HCT116 (cell line): ENCODE measurements at regions not wholly inside any gene's neighbourhood (a gene's known extent, or its start where the extent isn't known, plus 50 kb on each side); places are given as distances from the start of the nearest gene placed in this dataset.
"Not testable (repeated sequence)": the region's sequence is repeated elsewhere in the genome, so short reads cannot be mapped to it uniquely, and the experiment has no call there.

Experiments
- ATAC-seq: fragments of 200-7000 bp; cut with Tn5 transposase; 2 replicates; pipeline ENCODE4 v1.9.1; 2020; ENCODE audit warnings: mild to moderate bottlenecking, moderate library complexity
- BruUV-seq: library from RNA; stranded (reverse); fragments of 400-500 nt; replicated peaks from 2 replicates; lab custom pipeline; 2021; lab: Mats Ljungman, UMichigan
- CTCF ChIA-PET: fragments of 300-600 bp; sonication (Branson Sonifier 250); formaldehyde crosslinking; loops from one replicate; lab custom pipeline; 2021; ENCODE audit warnings: antibody characterized with exemption; lab: Charles Lee
- POLR2A ChIA-PET: fragments of 300-600, 350-600 bp; sonication (Branson Sonifier 250); formaldehyde crosslinking; loops from one replicate; lab custom pipeline; 2021; ENCODE audit warnings: antibody characterized with exemption; lab: Charles Lee
- RAD21 ChIA-PET, 2 experiments: fragments of 300-600 bp; sonication (Branson Sonifier 250); formaldehyde crosslinking; loops; one replicate each; lab custom pipeline; 2023; ENCODE audit warnings: low total read pairs in 2 of 2; ENCODE audit not compliant: uncharacterized antibody in 2 of 2, unreplicated experiment in 2 of 2, low non-redundant PET in 1 of 2; lab: Charles Lee
- DNase-seq: peaks from one replicate; pipeline ENCODE4 v3.0.0-alpha.2; 2010; ENCODE audit warnings: low read depth, low spot score
- H2AFZ ChIP-seq: fragments of 200-600 bp; shearing (Covaris generic), sonication (generic); 2 replicates; pipeline ENCODE4 v1.6.1; 2017; ENCODE audit warnings: low read depth, mixed run types, mixed read lengths, antibody characterized with exemption, low read length; ENCODE audit not compliant: poor library complexity, severe bottlenecking
- H3K27ac ChIP-seq: 2 replicates; pipeline ENCODE4 v1.5.1; 2012; ENCODE audit warnings: low read depth, low read length
- H3K27me3 ChIP-seq: fragments of 200-600 bp; sonication (generic); 2 replicates; pipeline ENCODE4 v1.6.1; 2016; ENCODE audit warnings: mixed run types, low read length, mixed read lengths; ENCODE audit not compliant: insufficient read depth
- H3K36me3 ChIP-seq, 2 experiments: fragments of 200-500 bp in 1 of 2; fragments of 200-600 bp in 1 of 2; sonication (Bioruptor generic) in 1 of 2; sonication (generic) in 1 of 2; 2 replicates each; pipeline versions ENCODE4 v1.5.1 to v1.6.1; 2014 to 2016; ENCODE audit warnings: low read length in 2 of 2, inconsistent platforms in 1 of 2, mixed read lengths in 1 of 2, mixed run types in 1 of 2; ENCODE audit not compliant: insufficient read depth in 2 of 2, control insufficient read depth in 1 of 2
- H3K4me1 ChIP-seq, 2 experiments: fragments of 200-600 bp in 1 of 2; sonication (generic) in 1 of 2; 2 replicates each; pipeline versions ENCODE4 v1.5.1 to v1.6.1; 2012 to 2017; ENCODE audit warnings: low read length in 2 of 2, inconsistent platforms in 1 of 2, mild to moderate bottlenecking in 1 of 2, mixed read lengths in 1 of 2, mixed run types in 1 of 2, moderate library complexity in 1 of 2; ENCODE audit not compliant: insufficient read depth in 2 of 2, control insufficient read depth in 1 of 2
- H3K4me2 ChIP-seq: fragments of 200-600 bp; sonication (generic); 2 replicates; pipeline ENCODE4 v1.6.1; 2017; ENCODE audit warnings: mixed run types, low read length, mixed read lengths
- H3K4me3 ChIP-seq, 2 experiments: fragments of 200-600 bp in 1 of 2; sonication (generic) in 1 of 2; replicated peaks in 1 of 2; 2 replicates each; pipeline ENCODE4 v1.5.1; 2011 to 2016; ENCODE audit warnings: low read length in 2 of 2, control low read depth in 1 of 2, low read depth in 1 of 2, mild to moderate bottlenecking in 1 of 2, mixed read lengths in 1 of 2, mixed run types in 1 of 2
- H3K79me2 ChIP-seq: fragments of 200-600 bp; sonication (generic); 2 replicates; pipeline ENCODE4 v1.6.1; 2017; ENCODE audit warnings: mild to moderate bottlenecking, mixed run types, low read length, moderate library complexity, mixed read lengths; ENCODE audit not compliant: insufficient read depth
- H3K9ac ChIP-seq: fragments of 200-600 bp; sonication (generic); 2 replicates; pipeline ENCODE4 v1.6.1; 2016; ENCODE audit warnings: low read length, mixed read lengths
- H3K9me2 ChIP-seq: fragments of 200-600 bp; sonication (generic), shearing (Covaris generic); 2 replicates; pipeline ENCODE4 v1.6.1; 2017; ENCODE audit warnings: mixed run types, mild to moderate bottlenecking, moderate library complexity; ENCODE audit not compliant: insufficient read depth
- H3K9me3 ChIP-seq, 2 experiments: fragments of 200-500 bp in 1 of 2; fragments of 200-600 bp in 1 of 2; sonication (Bioruptor generic) in 1 of 2; sonication (generic) in 1 of 2; 2 replicates each; pipeline ENCODE4 v1.6.1; 2014 to 2017; ENCODE audit warnings: low read length in 2 of 2, mixed read lengths in 2 of 2, inconsistent platforms in 1 of 2, low read depth in 1 of 2, mild to moderate bottlenecking in 1 of 2, mixed run types in 1 of 2, moderate library complexity in 1 of 2; ENCODE audit not compliant: control insufficient read depth in 1 of 2, insufficient read depth in 1 of 2
- H4K20me1 ChIP-seq: fragments of 200-600 bp; sonication (generic), shearing (Covaris generic); 2 replicates; pipeline ENCODE4 v1.6.1; 2017; ENCODE audit warnings: mixed run types, mild to moderate bottlenecking, moderate library complexity; ENCODE audit not compliant: insufficient read depth
- intact Hi-C: fragments of 100-400 bp; cut with micrococcal nuclease; formaldehyde crosslinking; loops from 2 replicates; pipeline ENCODE4 v1.10.0; 2022

- H3K4me1 ChIP-seq, POLR2A ChIA-PET, H2AFZ ChIP-seq, H3K36me3 ChIP-seq, H4K20me1 ChIP-seq, H3K27me3 ChIP-seq, H3K27ac ChIP-seq, H3K79me2 ChIP-seq, H3K9me3 ChIP-seq, ATAC-seq, RAD21 ChIA-PET, BruUV-seq, H3K9me2 ChIP-seq, H3K4me2 ChIP-seq, DNase-seq, H3K4me3 ChIP-seq, H3K9ac ChIP-seq: not testable (repeated sequence)
- intact Hi-C loops, result loop anchor here (5.0 kb wide), 1 partner anchor 631 kb away; the partner anchor contains the start of gene TIPARP
- CTCF ChIA-PET, result interaction anchor here (0.8 kb wide), 1 partner anchor 35 kb away, joined by 4 read pairs; no protein-coding TSS in a partner anchor
Measured at GRCh38 chr3:156041216-156041841, 79.0 kb upstream of the KCNAB1 start.

- DNase-seq, H3K27me3 ChIP-seq, ATAC-seq, RAD21 ChIA-PET, H2AFZ ChIP-seq, BruUV-seq, H3K4me2 ChIP-seq, POLR2A ChIA-PET, H3K36me3 ChIP-seq, H3K4me3 ChIP-seq, H3K9me3 ChIP-seq, H3K4me1 ChIP-seq, H4K20me1 ChIP-seq, H3K27ac ChIP-seq, H3K9ac ChIP-seq, H3K79me2 ChIP-seq, H3K9me2 ChIP-seq: not testable (repeated sequence)
- CTCF ChIA-PET, result interaction anchor here (0.8 kb wide), 1 partner anchor 35 kb away, joined by 4 read pairs; no protein-coding TSS in a partner anchor
- intact Hi-C loops, result loop anchor here (5.0 kb wide), 1 partner anchor 630 kb away; the partner anchor contains the start of gene TIPARP
Measured at GRCh38 chr3:156041856-156042255, 78.5 kb upstream of the KCNAB1 start.
